Muscle layer of duodenum (tissue), 2 donors: ENCODE measurements at regions not wholly inside any gene's neighbourhood (a gene's known extent, or its start where the extent isn't known, plus 50 kb on each side); places are given as distances from the start of the nearest gene placed in this dataset.

ENCODE experiments used
- H3K27ac ChIP-seq: one replicate; pipeline ENCODE4 v1.7.0; 2013; ENCODE audit warnings: mild to moderate bottlenecking, low read length
- H3K27me3 ChIP-seq: one replicate; pipeline ENCODE4 v1.7.0; 2013; ENCODE audit warnings: low read depth, mild to moderate bottlenecking, control low read depth, low read length
- H3K36me3 ChIP-seq, 2 donors: one replicate each; pipeline ENCODE4 v1.7.0; 2013; ENCODE audit warnings: low read length in 2 of 2, control low read depth in 1 of 2, mild to moderate bottlenecking in 1 of 2; ENCODE audit not compliant: insufficient read depth in 2 of 2, control insufficient read depth in 1 of 2
- H3K4me1 ChIP-seq, 2 donors: one replicate each; pipeline ENCODE4 v1.7.0; 2013; ENCODE audit warnings: low read length in 2 of 2, mild to moderate bottlenecking in 2 of 2, control low read depth in 1 of 2, moderate library complexity in 1 of 2; ENCODE audit not compliant: insufficient read depth in 2 of 2, control insufficient read depth in 1 of 2
- H3K4me3 ChIP-seq, 2 donors: one replicate each; pipeline ENCODE4 v1.7.0; 2013; ENCODE audit warnings: low read length in 2 of 2, low read depth in 1 of 2, mild to moderate bottlenecking in 1 of 2
- H3K9me3 ChIP-seq, 2 donors: one replicate each; pipeline ENCODE4 v1.7.0; 2013; ENCODE audit warnings: low read length in 2 of 2, control low read depth in 1 of 2, mild to moderate bottlenecking in 1 of 2; ENCODE audit not compliant: control insufficient read depth in 1 of 2
- donor health status: healthy.

- H3K9me3 ChIP-seq, result no peaks in the 10 kb centered on the region
- H3K27me3 ChIP-seq, result no peaks in the 10 kb centered on the region
- H3K4me1 ChIP-seq, result no peaks in the 10 kb centered on the region
- H3K4me3 ChIP-seq, result no peak overlapping the region
- H3K36me3 ChIP-seq, result no peaks in the 10 kb centered on the region
- H3K27ac ChIP-seq, result no peak overlapping the region
Observed at GRCh38 chr13:80462037-80462436, 121.1 kb upstream of the SPRY2 start.

- H3K36me3 ChIP-seq, result no peaks in the 10 kb centered on the region
- no peak overlapping the region for H3K27ac ChIP-seq
- no peaks in the 10 kb centered on the region for H3K27me3 ChIP-seq
- no peaks in the 10 kb centered on the region for H3K9me3 ChIP-seq
- H3K4me1 ChIP-seq, result no peaks in the 10 kb centered on the region
- H3K4me3 ChIP-seq, result no peak overlapping the region
Observed at GRCh38 chr13:80458543-80458942, 117.6 kb upstream of the SPRY2 start.

GRCh38 chr13:80454245-80454644 lies 113.3 kb upstream of the SPRY2 start:
- H3K36me3 ChIP-seq, result no peaks in the 10 kb centered on the region
- H3K27me3 ChIP-seq, result no peaks in the 10 kb centered on the region
- no peak overlapping the region for H3K4me3 ChIP-seq
- no peaks in the 10 kb centered on the region for H3K4me1 ChIP-seq
- no peak overlapping the region for H3K27ac ChIP-seq
- no peaks in the 10 kb centered on the region for H3K9me3 ChIP-seq

- H3K4me1 ChIP-seq, result no peaks in the 10 kb centered on the region
- no peaks in the 10 kb centered on the region for H3K9me3 ChIP-seq
- H3K27ac ChIP-seq, result no peak overlapping the region
- H3K27me3 ChIP-seq, result no peaks in the 10 kb centered on the region
- no peaks in the 10 kb centered on the region for H3K36me3 ChIP-seq
- H3K4me3 ChIP-seq, result no peak overlapping the region
Observed at GRCh38 chr13:80452279-80452678, 111.4 kb upstream of the SPRY2 start.

GRCh38 chr13:80451641-80452040 lies 110.7 kb upstream of the SPRY2 start:
- no peak overlapping the region for H3K27ac ChIP-seq
- H3K27me3 ChIP-seq, result no peaks in the 10 kb centered on the region
- no peaks in the 10 kb centered on the region for H3K36me3 ChIP-seq
- no peaks in the 10 kb centered on the region for H3K9me3 ChIP-seq
- H3K4me3 ChIP-seq, result no peak overlapping the region
- no peaks in the 10 kb centered on the region for H3K4me1 ChIP-seq

- Histone ChIP-seq H3K36me3 (no peaks in the 10 kb centered on the region), H3K27ac (no peak overlapping the region), H3K4me1 (no peaks in the 10 kb centered on the region), H3K27me3 (no peaks in the 10 kb centered on the region), H3K4me3 (no peak overlapping the region), H3K9me3 (no peaks in the 10 kb centered on the region)
Observed at GRCh38 chr13:80450386-80450785, 109.5 kb upstream of the SPRY2 start.

- Histone ChIP-seq H3K27ac (no peak overlapping the region), H3K36me3 (no peaks in the 10 kb centered on the region), H3K4me1 (no peaks in the 10 kb centered on the region), H3K27me3 (no peaks in the 10 kb centered on the region), H3K4me3 (no peak overlapping the region), H3K9me3 (no peaks in the 10 kb centered on the region)
Observed at GRCh38 chr13:80448725-80449124, 107.8 kb upstream of the SPRY2 start.

GRCh38 chr13:80447747-80448146 lies 106.8 kb upstream of the SPRY2 start:
- Histone ChIP-seq H3K36me3 (no peaks in the 10 kb centered on the region), H3K27ac (no peak overlapping the region), H3K27me3 (no peaks in the 10 kb centered on the region), H3K4me3 (no peak overlapping the region), H3K9me3 (no peaks in the 10 kb centered on the region), H3K4me1 (no peaks in the 10 kb centered on the region)

GRCh38 chr13:80444240-80445015 lies 103.5 kb upstream of the SPRY2 start:
- H3K27me3 ChIP-seq, result no peaks in the 10 kb centered on the region
- no peaks in the 10 kb centered on the region for H3K9me3 ChIP-seq
- H3K27ac ChIP-seq, result no peak overlapping the region
- H3K36me3 ChIP-seq, result no peaks in the 10 kb centered on the region
- H3K4me1 ChIP-seq, result no peaks in the 10 kb centered on the region
- no peak overlapping the region for H3K4me3 ChIP-seq

GRCh38 chr13:80442609-80443008 lies 101.7 kb upstream of the SPRY2 start:
- Histone ChIP-seq H3K36me3 (no peaks in the 10 kb centered on the region), H3K4me3 (no peak overlapping the region), H3K27me3 (no peaks in the 10 kb centered on the region), H3K4me1 (no peaks in the 10 kb centered on the region), H3K27ac (no peak overlapping the region), H3K9me3 (no peaks in the 10 kb centered on the region)

GRCh38 chr13:80441968-80442367 lies 101.0 kb upstream of the SPRY2 start:
- Histone ChIP-seq H3K9me3 (no peaks in the 10 kb centered on the region), H3K36me3 (no peaks in the 10 kb centered on the region), H3K27me3 (no peaks in the 10 kb centered on the region), H3K4me3 (no peak overlapping the region), H3K27ac (no peak overlapping the region), H3K4me1 (no peaks in the 10 kb centered on the region)

GRCh38 chr13:80438521-80438920 lies 97.6 kb upstream of the SPRY2 start:
- H3K27me3 ChIP-seq, result no peaks in the 10 kb centered on the region
- H3K9me3 ChIP-seq, result no peaks in the 10 kb centered on the region
- no peak overlapping the region for H3K4me3 ChIP-seq
- H3K4me1 ChIP-seq, result no peaks in the 10 kb centered on the region
- no peaks in the 10 kb centered on the region for H3K36me3 ChIP-seq
- H3K27ac ChIP-seq, result no peak overlapping the region
